OCI-LY1 (cell line): ENCODE measurements at regions not wholly inside any gene's neighbourhood (a gene's known extent, or its start where the extent isn't known, plus 50 kb on each side); places are given as distances from the start of the nearest gene placed in this dataset.

Source experiments
- H2AFZ ChIP-seq: fragments of 200-600 bp; sonication (generic), shearing (Covaris generic); 2 replicates; pipeline ENCODE4 v1.6.0; 2014; ENCODE audit warnings: antibody characterized with exemption, mild to moderate bottlenecking, low read length
- H3F3A ChIP-seq: fragments of 200-600 bp; sonication (generic), shearing (Covaris generic); 2 replicates; pipeline ENCODE4 v1.6.0; 2014; ENCODE audit warnings: mild to moderate bottlenecking, antibody characterized with exemption, low read length, moderate library complexity; ENCODE audit not compliant: insufficient read depth
- H3K27ac ChIP-seq: fragments of 200-600 bp; sonication (generic); 2 replicates; pipeline ENCODE4 v1.5.1; 2014; ENCODE audit warnings: low read length, mixed run types, mild to moderate bottlenecking, low read depth; ENCODE audit not compliant: poor library complexity, severe bottlenecking
- H3K27me3 ChIP-seq: fragments of 200-600 bp; sonication (generic); 2 replicates; pipeline ENCODE4 v1.6.0; 2014; ENCODE audit warnings: antibody characterized with exemption, mild to moderate bottlenecking, low read length, moderate library complexity; ENCODE audit not compliant: insufficient read depth
- H3K36me3 ChIP-seq: fragments of 200-600 bp; sonication (generic); 2 replicates; pipeline ENCODE4 v1.6.1; 2014; ENCODE audit warnings: mild to moderate bottlenecking, antibody characterized with exemption, low read length, moderate library complexity, mixed read lengths; ENCODE audit not compliant: insufficient read depth
- H3K4me1 ChIP-seq: fragments of 200-600 bp; sonication (generic); 2 replicates; pipeline ENCODE4 v1.5.1; 2014; ENCODE audit warnings: mild to moderate bottlenecking, low read length, moderate library complexity; ENCODE audit not compliant: insufficient read depth, severe bottlenecking
- H3K4me2 ChIP-seq: fragments of 200-600 bp; sonication (generic), shearing (Covaris generic); 2 replicates; pipeline ENCODE4 v1.6.1; 2014; ENCODE audit warnings: low read length
- H3K4me3 ChIP-seq: fragments of 200-600 bp; sonication (generic); 2 replicates; pipeline ENCODE4 v1.5.1; 2014; ENCODE audit warnings: low read length, low read depth, mild to moderate bottlenecking, mixed read lengths; ENCODE audit not compliant: poor library complexity, severe bottlenecking
- H3K79me2 ChIP-seq: fragments of 200-600 bp; shearing (Covaris generic); 2 replicates; pipeline ENCODE4 v1.6.1; 2016; ENCODE audit warnings: mixed run types, low read length, mixed read lengths; ENCODE audit not compliant: insufficient read depth
- H3K9ac ChIP-seq: fragments of 200-600 bp; sonication (generic), shearing (Covaris generic); 2 replicates; pipeline ENCODE4 v1.6.1; 2014; ENCODE audit warnings: mild to moderate bottlenecking, low read length, mixed read lengths
- H3K9me2 ChIP-seq: fragments of 200-600 bp; sonication (generic), shearing (Covaris generic); 2 replicates; pipeline ENCODE4 v1.6.1; 2014; ENCODE audit warnings: low read depth, mild to moderate bottlenecking, low read length, mixed read lengths
- H3K9me3 ChIP-seq: fragments of 200-600 bp; shearing (Covaris generic); 2 replicates; pipeline ENCODE4 v1.6.1; 2014; ENCODE audit warnings: low read length, mixed read lengths
- H4K20me1 ChIP-seq: fragments of 200-600 bp; sonication (generic), shearing (Covaris generic); 2 replicates; pipeline ENCODE4 v1.6.0; 2016; ENCODE audit warnings: mild to moderate bottlenecking, low read length; ENCODE audit not compliant: insufficient read depth
- EZH2 ChIP-seq: fragments of 200-600 bp; sonication (generic), shearing (Covaris generic); IDR thresholded peaks from 2 replicates; pipeline ENCODE4 v1.8.0; 2017; ENCODE audit warnings: borderline replicate concordance, mixed run types, mild to moderate bottlenecking, antibody characterized with exemption, low read length, moderate library complexity, mixed read lengths
- TF ChIP-seq, protein P1 (sequence below): fragments of 200-600 bp; sonication (generic), shearing (Covaris generic); IDR thresholded peaks from 2 replicates; pipeline ENCODE4 v1.5.1; 2017; ENCODE audit warnings: mild to moderate bottlenecking, antibody characterized with exemption, low read length, moderate library complexity, mixed read lengths

DNA sequence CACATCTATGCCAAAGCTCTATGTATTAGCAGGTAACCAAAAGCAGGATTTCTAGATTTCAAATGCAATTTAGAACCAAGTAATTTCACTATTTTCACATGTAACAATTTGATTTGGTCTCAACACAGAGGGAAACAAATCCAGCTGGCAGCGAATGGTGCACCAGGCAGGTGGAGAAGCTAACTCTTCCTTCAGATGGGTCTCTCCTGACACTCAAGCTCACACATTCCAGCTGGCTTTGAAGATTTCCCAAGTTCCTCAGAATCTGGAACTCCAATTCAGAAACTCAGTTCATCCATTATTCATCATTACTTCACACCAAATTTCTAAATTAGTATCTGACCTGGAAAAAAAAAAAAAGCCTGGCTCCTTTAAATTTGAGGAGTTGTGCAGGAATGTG lies 318.1 kb upstream of the NECTIN3 start:
- no peak for TF ChIP-seq EZH2
- TF ChIP-seq, protein P1, sequence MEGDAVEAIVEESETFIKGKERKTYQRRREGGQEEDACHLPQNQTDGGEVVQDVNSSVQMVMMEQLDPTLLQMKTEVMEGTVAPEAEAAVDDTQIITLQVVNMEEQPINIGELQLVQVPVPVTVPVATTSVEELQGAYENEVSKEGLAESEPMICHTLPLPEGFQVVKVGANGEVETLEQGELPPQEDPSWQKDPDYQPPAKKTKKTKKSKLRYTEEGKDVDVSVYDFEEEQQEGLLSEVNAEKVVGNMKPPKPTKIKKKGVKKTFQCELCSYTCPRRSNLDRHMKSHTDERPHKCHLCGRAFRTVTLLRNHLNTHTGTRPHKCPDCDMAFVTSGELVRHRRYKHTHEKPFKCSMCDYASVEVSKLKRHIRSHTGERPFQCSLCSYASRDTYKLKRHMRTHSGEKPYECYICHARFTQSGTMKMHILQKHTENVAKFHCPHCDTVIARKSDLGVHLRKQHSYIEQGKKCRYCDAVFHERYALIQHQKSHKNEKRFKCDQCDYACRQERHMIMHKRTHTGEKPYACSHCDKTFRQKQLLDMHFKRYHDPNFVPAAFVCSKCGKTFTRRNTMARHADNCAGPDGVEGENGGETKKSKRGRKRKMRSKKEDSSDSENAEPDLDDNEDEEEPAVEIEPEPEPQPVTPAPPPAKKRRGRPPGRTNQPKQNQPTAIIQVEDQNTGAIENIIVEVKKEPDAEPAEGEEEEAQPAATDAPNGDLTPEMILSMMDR = no peak
- no peaks in the 10 kb centered on the region for H3K4me1 ChIP-seq
- no peaks in the 10 kb centered on the region for H3K9me3 ChIP-seq
- no peaks in the 10 kb centered on the region for H3K79me2 ChIP-seq
- H3K36me3 ChIP-seq = no peaks in the 10 kb centered on the region
- no peaks in the 10 kb centered on the region for H3K27me3 ChIP-seq
- no peaks in the 10 kb centered on the region for H4K20me1 ChIP-seq
- H3K9me2 ChIP-seq = no peaks in the 10 kb centered on the region
- H3F3A ChIP-seq = no peaks in the 10 kb centered on the region
- no peak overlapping the region for H3K27ac ChIP-seq
- H3K9ac ChIP-seq = no peak overlapping the region
- no peak overlapping the region for H3K4me2 ChIP-seq
- no peak overlapping the region for H2AFZ ChIP-seq
- no peak overlapping the region for H3K4me3 ChIP-seq

DNA sequence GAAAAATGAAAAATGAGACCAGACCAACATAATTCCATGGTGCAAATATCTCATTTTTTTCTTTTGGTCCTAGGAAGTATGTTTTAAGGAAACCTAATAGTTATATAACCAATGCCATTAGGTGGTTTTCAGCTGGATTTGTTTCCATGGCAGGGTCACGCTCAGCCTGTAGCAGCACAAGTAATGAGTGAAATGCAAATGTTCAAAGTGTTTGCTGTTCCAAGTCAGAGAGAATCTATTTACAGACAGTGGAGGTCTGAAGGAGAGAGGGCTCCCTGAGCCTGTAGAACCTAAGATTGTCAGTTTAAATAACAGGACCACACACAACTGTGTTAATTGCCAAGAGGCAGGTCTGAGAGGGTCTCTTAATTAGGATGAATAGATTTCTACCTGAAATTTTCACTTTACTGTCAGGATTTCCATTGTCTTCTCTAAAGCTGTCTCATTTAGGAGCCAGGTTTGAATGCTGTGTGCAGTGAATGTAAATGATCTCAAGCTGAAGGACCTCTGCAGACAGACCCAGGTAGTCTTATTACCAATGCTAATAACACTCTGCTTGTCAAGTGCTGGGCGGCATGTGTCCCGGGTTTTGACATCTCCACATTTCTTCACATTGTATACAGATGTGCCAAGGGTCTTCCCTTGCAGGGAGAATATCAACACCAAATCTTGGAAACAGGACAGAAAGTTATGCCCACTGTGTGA lies 317.3 kb upstream of the NECTIN3 start:
- no peak overlapping the region for H3K9ac ChIP-seq
- no peaks in the 10 kb centered on the region for H3K79me2 ChIP-seq
- no peaks in the 10 kb centered on the region for H3K9me3 ChIP-seq
- no peaks in the 10 kb centered on the region for H3F3A ChIP-seq
- H3K4me2 ChIP-seq = no peak overlapping the region
- H2AFZ ChIP-seq = no peak overlapping the region
- H3K27ac ChIP-seq = no peak overlapping the region
- no peaks in the 10 kb centered on the region for H4K20me1 ChIP-seq
- H3K27me3 ChIP-seq = no peaks in the 10 kb centered on the region
- TF ChIP-seq, protein P1 = no peak
- TF ChIP-seq EZH2 = no peak
- no peak overlapping the region for H3K4me3 ChIP-seq
- H3K9me2 ChIP-seq = no peaks in the 10 kb centered on the region
- H3K4me1 ChIP-seq = no peaks in the 10 kb centered on the region
- no peaks in the 10 kb centered on the region for H3K36me3 ChIP-seq

DNA sequence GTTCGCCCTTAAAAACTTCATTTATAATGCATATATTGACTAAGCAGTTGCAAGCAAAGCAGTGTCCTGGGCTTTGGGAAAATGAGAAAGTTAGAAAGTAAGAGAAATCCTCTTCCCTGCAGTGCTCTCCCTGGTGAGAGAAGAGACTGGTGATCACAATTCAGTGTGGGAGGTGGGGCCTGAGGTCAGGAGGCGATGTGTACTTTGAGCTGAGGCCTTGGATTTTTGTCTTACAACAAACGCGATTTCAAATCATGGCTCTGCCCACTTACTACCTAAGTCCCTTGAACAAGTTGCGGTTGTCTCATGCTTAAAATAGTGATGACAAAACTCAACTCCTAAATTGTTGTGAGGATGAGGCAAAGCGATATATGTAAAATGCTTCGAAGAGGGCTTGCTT lies 316.3 kb upstream of the NECTIN3 start:
- Histone ChIP-seq H4K20me1 (no peaks in the 10 kb centered on the region), H3K9me3 (no peaks in the 10 kb centered on the region), H3K9ac (no peak overlapping the region), H3F3A (no peaks in the 10 kb centered on the region), H3K79me2 (no peaks in the 10 kb centered on the region), H3K4me2 (no peak overlapping the region), H3K36me3 (no peaks in the 10 kb centered on the region), H3K4me1 (no peaks in the 10 kb centered on the region), H3K27me3 (no peaks in the 10 kb centered on the region), H2AFZ (no peak overlapping the region), H3K9me2 (no peaks in the 10 kb centered on the region), H3K4me3 (no peak overlapping the region), H3K27ac (no peak overlapping the region)
- no peak for TF ChIP-seq EZH2
- TF ChIP-seq, protein P1 = no peak
